DND-41 (cell line): ENCODE measurements at regions not wholly inside any gene's neighbourhood (a gene's known extent, or its start where the extent isn't known, plus 50 kb on each side); places are given as distances from the start of the nearest gene placed in this dataset.

Experiments used
- EZH2 ChIP-seq: IDR thresholded peaks from 3 replicates; pipeline ENCODE4 v1.6.1; 2012; ENCODE audit warnings: borderline replicate concordance, low read depth, mild to moderate bottlenecking, moderate library complexity, low read length, inconsistent platforms; ENCODE audit not compliant: severe bottlenecking
- TF ChIP-seq, protein P1 (sequence below): IDR thresholded peaks from 2 replicates; pipeline ENCODE4 v1.5.1; 2012; ENCODE audit warnings: borderline replicate concordance, low read length, moderate library complexity, mild to moderate bottlenecking; ENCODE audit not compliant: poor library complexity, severe bottlenecking; ENCODE audit errors: extremely low read depth

DNA sequence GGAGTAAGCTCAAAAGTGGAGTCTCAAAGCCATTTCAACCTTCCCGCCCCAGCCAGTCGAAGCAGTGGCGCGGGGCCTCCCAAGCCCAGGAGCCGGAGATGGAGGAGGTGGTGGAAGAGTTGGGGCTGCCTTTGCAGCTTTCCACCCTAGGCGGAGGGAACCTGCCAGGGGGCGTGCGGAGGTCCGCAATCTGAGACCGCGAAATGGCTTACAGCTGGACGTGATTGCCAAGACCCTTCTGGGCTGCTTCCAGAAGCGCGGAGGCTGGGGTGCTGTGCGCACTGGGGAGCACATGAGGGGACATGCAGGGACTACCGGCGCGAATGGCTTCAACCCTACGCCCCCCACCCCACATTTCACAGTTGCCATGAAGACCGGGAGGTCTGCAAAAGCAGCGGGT is 86.2 kb downstream of the PRR15 start:
- TF ChIP-seq, protein P1, sequence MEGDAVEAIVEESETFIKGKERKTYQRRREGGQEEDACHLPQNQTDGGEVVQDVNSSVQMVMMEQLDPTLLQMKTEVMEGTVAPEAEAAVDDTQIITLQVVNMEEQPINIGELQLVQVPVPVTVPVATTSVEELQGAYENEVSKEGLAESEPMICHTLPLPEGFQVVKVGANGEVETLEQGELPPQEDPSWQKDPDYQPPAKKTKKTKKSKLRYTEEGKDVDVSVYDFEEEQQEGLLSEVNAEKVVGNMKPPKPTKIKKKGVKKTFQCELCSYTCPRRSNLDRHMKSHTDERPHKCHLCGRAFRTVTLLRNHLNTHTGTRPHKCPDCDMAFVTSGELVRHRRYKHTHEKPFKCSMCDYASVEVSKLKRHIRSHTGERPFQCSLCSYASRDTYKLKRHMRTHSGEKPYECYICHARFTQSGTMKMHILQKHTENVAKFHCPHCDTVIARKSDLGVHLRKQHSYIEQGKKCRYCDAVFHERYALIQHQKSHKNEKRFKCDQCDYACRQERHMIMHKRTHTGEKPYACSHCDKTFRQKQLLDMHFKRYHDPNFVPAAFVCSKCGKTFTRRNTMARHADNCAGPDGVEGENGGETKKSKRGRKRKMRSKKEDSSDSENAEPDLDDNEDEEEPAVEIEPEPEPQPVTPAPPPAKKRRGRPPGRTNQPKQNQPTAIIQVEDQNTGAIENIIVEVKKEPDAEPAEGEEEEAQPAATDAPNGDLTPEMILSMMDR, result no peak
- TF ChIP-seq EZH2, result no peak
